ENCODE measurements at regions not wholly inside any gene's neighbourhood (a gene's known extent, or its start where the extent isn't known, plus 50 kb on each side); places are given as distances from the start of the nearest gene placed in this dataset.

DNA sequence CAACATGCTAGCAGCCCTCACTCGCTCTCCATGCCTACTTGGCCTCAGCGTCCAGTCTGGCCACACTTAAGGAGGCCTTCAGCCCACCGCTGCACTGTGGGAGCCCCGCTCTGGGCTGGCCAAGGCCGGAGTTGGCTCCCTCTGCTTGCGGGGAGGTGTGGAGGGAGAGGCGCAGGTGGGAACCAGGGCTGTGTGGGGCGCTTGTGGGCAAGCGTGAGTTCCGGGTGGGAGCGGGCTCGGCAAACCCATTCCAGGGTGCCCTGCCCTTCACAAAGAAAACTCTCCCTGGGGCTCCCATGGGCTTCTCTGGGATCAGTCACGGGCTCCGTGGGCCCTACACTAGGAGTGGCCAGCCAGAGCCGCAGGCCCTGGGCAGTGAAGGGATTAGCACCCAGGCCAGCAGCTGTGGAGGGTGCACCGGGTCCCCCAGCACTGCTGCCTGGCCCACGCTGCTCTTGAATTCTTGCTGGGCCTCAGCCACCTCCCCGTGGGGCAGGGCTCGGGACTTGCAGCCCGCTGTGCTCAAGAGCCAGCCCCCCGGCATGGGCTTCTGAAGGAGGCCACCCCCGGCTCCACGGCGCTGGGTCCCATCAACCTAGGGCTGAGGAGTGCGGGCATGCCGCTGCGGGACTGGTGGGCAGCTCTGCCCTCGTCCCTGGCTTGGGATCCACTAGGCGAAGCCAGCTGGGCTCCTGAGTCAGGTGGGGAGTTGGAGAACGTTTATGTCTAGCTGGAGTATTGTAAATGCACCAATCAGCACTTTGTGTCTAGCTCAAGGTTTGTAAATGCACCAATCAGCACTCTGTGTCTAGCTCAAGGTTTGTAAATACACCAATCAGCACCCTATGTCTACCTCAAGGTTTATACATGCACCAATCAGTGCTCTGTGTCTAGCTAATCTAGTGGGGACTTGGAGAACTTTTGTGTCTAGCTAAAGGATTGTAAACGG is 273.6 kb upstream of the SULF2 start:
- no peak for TF ChIP-seq RELA (CRISPR knock-in tag; IDR thresholded peaks at IDR 0.05; ENCODE audit: borderline replicate concordance)
- TF ChIP-seq, protein P1, sequence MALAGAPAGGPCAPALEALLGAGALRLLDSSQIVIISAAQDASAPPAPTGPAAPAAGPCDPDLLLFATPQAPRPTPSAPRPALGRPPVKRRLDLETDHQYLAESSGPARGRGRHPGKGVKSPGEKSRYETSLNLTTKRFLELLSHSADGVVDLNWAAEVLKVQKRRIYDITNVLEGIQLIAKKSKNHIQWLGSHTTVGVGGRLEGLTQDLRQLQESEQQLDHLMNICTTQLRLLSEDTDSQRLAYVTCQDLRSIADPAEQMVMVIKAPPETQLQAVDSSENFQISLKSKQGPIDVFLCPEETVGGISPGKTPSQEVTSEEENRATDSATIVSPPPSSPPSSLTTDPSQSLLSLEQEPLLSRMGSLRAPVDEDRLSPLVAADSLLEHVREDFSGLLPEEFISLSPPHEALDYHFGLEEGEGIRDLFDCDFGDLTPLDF (CRISPR knock-in tag; IDR thresholded peaks at IDR 0.05) = no peak
- TF ChIP-seq FOXJ3 (CRISPR knock-in tag; IDR thresholded peaks at IDR 0.05; ENCODE audit: borderline replicate concordance) = no peak
- TF ChIP-seq, protein P2, sequence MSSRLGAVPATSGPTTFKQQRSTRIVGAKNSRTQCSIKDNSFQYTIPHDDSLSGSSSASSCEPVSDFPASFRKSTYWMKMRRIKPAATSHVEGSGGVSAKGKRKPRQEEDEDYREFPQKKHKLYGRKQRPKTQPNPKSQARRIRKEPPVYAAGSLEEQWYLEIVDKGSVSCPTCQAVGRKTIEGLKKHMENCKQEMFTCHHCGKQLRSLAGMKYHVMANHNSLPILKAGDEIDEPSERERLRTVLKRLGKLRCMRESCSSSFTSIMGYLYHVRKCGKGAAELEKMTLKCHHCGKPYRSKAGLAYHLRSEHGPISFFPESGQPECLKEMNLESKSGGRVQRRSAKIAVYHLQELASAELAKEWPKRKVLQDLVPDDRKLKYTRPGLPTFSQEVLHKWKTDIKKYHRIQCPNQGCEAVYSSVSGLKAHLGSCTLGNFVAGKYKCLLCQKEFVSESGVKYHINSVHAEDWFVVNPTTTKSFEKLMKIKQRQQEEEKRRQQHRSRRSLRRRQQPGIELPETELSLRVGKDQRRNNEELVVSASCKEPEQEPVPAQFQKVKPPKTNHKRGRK (CRISPR knock-in tag; IDR thresholded peaks at IDR 0.05; ENCODE audit: borderline replicate concordance) = no peak
- no peak for TF ChIP-seq NFATC4 (CRISPR knock-in tag; IDR thresholded peaks at IDR 0.05)
- TF ChIP-seq, protein P3, sequence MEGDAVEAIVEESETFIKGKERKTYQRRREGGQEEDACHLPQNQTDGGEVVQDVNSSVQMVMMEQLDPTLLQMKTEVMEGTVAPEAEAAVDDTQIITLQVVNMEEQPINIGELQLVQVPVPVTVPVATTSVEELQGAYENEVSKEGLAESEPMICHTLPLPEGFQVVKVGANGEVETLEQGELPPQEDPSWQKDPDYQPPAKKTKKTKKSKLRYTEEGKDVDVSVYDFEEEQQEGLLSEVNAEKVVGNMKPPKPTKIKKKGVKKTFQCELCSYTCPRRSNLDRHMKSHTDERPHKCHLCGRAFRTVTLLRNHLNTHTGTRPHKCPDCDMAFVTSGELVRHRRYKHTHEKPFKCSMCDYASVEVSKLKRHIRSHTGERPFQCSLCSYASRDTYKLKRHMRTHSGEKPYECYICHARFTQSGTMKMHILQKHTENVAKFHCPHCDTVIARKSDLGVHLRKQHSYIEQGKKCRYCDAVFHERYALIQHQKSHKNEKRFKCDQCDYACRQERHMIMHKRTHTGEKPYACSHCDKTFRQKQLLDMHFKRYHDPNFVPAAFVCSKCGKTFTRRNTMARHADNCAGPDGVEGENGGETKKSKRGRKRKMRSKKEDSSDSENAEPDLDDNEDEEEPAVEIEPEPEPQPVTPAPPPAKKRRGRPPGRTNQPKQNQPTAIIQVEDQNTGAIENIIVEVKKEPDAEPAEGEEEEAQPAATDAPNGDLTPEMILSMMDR (IDR thresholded peaks at IDR 0.05) = no peak
- TF ChIP-seq, protein P4, sequence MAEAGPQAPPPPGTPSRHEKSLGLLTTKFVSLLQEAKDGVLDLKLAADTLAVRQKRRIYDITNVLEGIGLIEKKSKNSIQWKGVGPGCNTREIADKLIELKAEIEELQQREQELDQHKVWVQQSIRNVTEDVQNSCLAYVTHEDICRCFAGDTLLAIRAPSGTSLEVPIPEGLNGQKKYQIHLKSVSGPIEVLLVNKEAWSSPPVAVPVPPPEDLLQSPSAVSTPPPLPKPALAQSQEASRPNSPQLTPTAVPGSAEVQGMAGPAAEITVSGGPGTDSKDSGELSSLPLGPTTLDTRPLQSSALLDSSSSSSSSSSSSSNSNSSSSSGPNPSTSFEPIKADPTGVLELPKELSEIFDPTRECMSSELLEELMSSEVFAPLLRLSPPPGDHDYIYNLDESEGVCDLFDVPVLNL (CRISPR knock-in tag; IDR thresholded peaks at IDR 0.05; ENCODE audit: borderline replicate concordance, low read depth) = no peak
- TF ChIP-seq JAZF1 (CRISPR knock-in tag; IDR thresholded peaks at IDR 0.05) = no peak
- TF ChIP-seq, protein P5, sequence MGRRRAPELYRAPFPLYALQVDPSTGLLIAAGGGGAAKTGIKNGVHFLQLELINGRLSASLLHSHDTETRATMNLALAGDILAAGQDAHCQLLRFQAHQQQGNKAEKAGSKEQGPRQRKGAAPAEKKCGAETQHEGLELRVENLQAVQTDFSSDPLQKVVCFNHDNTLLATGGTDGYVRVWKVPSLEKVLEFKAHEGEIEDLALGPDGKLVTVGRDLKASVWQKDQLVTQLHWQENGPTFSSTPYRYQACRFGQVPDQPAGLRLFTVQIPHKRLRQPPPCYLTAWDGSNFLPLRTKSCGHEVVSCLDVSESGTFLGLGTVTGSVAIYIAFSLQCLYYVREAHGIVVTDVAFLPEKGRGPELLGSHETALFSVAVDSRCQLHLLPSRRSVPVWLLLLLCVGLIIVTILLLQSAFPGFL (CRISPR knock-in tag; IDR thresholded peaks at IDR 0.05; ENCODE audit: borderline replicate concordance) = no peak
- TF ChIP-seq MYBL2 (CRISPR knock-in tag; IDR thresholded peaks at IDR 0.05) = no peak
- TF ChIP-seq MXD4 (CRISPR knock-in tag; IDR thresholded peaks at IDR 0.05; ENCODE audit: borderline replicate concordance) = no peak
